ENCODE measurements at regions not wholly inside any gene's neighbourhood (a gene's known extent, or its start where the extent isn't known, plus 50 kb on each side); places are given as distances from the start of the nearest gene placed in this dataset.
A peak's percentile ranks its signal among the peaks of the same experiment; 100 is the strongest.

DNA sequence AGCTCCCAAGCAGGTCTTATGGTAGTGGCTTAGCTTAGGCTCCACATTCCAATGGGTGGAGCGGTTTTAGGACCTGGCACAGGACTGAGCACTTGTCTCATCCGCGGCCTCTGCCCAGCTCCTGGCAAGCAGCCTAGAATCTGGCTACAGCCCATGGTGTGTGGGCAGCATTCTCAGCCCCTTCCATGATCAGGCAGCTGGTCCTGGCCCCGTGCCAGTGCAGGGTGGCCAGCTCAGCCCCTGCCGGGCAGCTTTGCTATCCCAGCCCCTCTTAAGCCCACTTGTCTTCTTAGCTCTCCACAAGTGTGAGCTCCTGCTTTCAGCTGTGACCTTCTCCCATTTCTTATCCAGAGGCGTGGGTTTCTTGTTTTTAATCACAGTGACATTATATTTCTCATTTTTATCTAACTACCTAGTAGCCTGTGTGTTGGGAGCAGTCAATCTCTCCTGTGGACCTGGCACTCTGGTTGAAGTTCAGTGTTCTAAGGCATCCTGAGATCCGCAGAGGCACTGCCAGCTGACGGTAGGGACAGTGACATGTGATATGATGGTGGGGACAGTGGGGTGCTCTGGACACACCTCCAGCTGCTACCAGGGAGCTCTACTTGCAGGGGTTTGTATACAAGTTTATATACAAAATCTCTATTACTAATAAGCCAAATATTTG lies 84.5 kb upstream of the PRNP start:
- FAIRE-seq (no peak), DNase-seq (ENCODE audit: insufficient read length, low spot score) (peak; percentile 33)

DNA sequence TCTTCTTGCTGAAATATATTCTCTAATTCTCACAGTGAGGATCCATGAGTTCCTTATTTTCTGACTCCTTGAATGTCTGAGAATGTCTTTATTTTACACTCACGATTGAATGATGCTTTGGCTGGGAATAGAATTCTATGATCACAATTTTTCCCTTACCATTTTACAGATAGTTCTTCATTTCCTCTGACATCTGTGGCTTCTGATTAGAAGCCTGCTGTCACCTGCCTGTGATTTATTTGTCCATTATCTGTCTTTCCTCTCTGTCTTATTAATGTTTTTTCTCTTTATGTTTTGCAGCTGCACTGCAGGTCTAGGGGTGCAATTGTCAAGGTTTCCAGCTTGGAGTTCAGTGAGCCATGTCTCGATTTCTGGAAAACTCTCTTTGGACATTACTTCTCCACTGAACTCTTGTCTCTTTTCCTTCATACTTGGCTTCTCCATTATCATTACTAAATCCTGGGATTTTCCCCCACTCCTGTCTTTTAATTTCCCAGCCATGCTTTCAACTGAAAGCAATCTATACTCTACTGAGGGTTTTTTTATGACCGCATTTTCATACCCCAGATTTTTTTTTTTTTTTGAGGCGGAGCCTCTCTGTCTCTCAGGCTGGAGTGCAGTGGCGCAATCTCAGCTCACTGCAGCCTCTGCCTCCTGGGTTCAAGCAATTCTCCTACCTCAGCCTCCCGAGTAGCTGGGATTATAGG lies 85.8 kb upstream of the PRNP start:
- DNase-seq (ENCODE audit: insufficient read length, low spot score) = no peak
- FAIRE-seq = no peak

DNA sequence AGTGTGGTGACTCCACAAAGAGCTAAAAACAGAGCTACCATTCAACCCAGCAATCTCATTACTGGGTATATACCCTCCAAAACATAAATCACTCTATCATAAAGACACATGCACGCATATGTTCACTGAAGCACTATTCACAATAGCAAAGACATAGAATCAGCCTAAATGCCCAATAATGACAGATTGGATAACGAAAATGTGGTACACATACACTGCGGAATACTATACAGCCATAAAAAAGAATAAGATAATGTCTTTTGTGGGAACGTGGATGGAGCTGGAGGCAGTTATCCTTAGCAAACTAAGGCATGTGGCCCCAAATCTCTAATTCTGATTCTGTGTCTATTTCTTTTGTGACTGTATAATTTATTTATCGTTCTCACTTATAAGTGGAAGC lies 89.0 kb upstream of the PRNP start:
- FAIRE-seq (no peak), DNase-seq (ENCODE audit: insufficient read length, low spot score) (no peak)

DNA sequence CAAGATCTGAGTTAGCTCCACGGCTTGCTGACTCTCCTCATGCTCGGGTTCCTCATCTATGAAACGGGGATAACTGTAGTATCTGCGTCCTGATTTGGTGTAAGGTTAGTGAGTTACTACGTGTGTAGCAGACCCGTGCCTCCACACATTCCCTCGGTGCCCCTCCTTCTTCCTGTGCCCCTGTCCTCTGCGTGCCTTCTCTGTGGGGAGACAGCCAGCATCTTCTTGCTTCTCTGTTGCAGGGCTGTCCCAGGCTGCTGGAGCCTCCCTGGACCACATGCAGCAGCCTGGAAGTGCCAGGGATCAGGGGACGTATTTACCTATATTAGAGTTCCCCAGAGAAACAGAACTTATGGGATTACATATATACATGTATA lies 93.1 kb upstream of the PRNP start:
- DNase-seq (ENCODE audit: insufficient read length, low spot score) (no peak), FAIRE-seq (no peak)

DNA sequence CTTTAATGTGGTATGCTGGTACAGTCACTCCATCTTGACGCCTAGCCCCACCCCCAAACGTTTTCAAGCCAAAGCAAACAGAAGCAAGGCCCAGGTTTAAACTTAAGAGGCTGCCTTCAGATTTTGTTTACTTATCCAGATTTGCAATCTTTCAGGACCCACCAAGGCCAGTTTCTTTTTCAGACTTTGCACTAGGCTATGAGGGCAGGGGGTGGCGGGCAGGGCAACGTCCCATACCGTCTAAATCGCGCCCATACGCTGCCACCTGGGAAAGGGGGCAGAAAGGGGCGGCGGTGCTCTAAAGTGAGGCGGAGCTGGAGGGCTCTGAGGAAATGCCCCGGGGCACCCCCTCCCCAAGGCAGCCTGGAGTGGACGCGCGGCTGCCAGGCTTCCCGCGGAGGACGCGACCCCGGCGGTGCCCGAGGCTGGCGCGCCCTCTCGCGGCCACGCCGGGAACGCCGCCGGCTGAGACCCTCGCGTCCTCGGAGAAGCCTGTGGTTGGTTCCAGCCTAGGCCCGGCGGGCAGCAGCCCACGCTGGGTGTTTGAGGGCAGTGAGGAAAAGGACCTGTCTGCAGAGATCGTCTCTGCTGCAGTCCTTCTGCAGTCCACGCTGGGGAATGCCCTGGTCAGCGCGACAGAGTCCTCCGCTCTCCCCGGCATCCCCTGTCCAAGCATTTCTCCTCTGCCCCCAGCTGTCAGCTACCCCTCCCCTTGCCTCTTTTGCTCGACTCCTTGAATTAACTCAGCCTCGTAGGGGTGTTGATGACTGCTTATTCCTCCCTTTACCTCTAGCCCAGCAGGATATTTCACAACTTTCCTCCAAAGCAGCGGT lies 93.7 kb upstream of the PRNP start:
- peak; percentile 75 for DNase-seq (ENCODE audit: insufficient read length, low spot score)
- FAIRE-seq = peak; percentile 92

DNA sequence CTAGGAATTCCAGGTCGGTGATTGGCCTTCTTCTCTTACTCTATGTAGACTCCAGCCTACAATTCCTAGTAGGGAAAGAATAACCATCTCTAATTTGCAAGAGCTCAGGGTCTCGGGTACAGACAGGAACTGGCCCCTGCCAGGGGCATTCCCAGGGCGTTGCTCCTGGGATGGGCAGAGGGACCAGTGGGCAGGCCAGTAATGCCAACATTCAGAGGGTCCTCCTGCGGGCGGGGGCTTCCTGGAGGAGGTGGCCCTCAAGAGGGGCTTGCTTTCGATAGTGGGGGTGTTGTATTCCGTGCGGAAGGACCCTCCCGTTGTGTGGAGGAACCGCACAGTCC lies 94.3 kb upstream of the PRNP start:
- no peak for FAIRE-seq
- DNase-seq (ENCODE audit: insufficient read length, low spot score) = no peak

DNA sequence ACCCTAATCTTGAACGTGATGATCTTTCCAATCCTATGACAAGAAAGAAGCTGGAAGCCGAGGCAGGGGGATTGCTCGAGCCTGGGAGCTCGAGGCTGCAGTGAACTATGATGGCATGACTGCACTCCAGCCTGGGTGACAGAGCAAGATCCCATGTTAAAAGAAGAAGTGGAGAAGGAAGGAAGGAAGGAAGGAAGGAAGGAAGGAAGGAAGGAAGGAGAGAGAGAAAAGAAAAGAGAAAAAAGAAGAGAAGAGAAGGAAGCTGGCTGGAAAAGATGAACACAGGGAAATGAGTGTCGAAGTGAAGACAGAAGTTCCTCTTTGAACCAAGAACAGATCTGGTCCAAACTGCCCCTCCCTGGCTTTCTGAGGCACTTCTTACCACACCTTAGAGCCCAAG lies 100.5 kb upstream of the PRNP start:
- FAIRE-seq (no peak), DNase-seq (ENCODE audit: insufficient read length, low spot score) (no peak)

DNA sequence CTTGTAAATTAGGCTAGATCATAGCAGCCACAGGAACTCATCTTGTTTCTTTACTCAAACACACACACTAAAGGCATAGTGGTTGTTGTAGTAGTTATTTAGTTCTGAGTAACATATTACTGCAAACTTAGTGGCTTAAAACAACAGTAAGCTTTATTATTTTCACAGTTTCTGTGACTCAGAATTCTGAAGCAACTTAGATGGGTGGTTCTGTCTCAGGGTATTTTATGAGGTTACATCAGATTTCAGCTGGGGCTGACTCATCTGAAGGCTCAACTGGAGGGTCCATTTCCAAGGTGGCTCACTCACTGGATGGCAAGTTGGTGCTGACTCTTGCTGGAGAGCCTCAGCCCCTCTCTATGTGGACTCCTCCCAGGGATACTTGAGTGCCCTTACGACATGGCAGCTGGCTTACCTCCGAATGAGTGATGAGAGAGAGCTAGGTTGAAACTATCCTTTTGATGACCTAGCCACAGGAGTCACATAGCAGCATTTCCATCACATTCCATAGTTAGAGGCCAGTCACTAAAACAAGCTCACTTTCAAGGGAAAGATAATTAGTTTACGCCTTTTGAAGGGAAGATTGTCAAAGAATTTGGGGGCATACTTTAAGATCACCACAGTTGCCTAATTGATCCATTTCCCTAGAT lies 101.0 kb upstream of the PRNP start:
- no peak for FAIRE-seq
- DNase-seq (ENCODE audit: insufficient read length, low spot score) = no peak

DNA sequence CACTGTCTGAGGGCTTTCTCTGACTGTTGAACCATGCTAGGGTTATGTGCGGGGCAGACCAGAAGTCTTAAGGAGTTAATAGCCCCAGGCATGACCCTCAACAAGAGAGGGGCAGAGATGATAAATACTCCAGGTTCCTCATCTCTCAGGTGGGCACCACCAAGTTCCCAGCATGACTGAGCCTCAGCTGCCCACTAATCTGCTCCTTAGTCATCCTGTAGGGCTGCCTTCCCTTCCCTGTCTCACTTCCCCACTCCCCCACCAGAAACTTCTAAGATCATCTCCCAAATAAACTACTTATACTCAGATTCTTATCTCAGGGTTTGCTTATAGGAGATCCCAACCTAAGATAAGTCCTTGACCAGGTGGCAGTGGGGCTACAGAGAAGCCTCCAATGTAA lies 101.7 kb upstream of the PRNP start:
- FAIRE-seq = no peak

DNA sequence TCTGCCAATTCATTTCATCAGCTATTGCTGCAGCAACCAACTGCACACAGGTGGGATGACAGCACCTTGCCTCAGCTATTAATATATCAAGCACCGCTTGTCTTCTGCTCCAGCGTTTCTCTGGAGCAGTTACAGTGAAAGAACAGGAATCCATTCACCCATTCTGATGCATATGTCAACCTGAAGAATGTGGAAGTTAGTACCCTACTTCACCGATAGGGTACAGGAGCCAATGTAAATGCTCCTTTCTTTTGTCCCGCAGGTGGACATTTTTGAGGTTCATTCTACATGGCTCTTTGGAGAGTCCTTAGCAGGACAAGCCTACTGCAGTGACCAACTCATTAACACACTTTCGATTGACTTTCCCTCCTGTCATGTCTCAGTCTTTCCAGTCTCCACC lies 104.4 kb upstream of the PRNP start:
- FAIRE-seq = no peak
- no peak for DNase-seq (ENCODE audit: insufficient read length, low spot score)

More for the DNA sequence above, 101.7 kb upstream of the PRNP start:
- DNase-seq (ENCODE audit: insufficient read length, low spot score) = no peak

DNA sequence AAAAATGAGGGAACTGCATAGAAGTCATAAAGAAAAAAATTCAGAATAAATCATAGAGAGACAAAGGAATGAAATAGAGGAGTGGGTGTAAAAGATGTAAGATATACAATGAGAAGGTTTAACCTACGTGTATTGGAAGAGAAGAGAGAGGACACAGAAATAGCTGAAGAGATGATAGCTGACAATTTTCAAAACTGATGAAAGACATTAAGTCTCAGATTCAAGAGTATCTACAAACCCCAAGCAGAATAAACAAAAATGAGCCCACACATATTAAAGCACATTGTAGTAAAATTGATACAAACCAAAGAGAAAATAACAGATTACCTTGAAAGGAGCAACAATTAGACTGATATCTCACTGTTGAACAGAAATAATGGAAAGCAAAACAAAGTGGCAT lies 107.9 kb upstream of the PRNP start:
- no peak for FAIRE-seq
- no peak for DNase-seq (ENCODE audit: insufficient read length, low spot score)

DNA sequence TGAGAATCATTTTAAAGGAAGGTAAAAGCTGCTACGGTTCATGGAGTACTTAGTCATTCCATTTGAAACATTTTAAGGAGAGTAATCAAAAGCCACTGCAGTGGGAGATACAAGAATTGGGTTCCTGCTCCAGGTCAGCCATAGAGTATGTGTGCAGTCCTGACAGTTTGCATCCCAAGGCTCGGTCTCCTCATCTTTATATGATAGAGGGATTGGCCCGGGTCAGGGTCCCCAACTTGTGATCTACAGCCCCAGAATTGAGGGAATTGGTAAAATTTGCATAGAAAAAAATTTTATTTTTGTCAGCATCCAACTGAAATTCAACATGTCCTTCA lies 111.9 kb upstream of the PRNP start:
- no peak for DNase-seq (ENCODE audit: insufficient read length, low spot score)
- FAIRE-seq = no peak

DNA sequence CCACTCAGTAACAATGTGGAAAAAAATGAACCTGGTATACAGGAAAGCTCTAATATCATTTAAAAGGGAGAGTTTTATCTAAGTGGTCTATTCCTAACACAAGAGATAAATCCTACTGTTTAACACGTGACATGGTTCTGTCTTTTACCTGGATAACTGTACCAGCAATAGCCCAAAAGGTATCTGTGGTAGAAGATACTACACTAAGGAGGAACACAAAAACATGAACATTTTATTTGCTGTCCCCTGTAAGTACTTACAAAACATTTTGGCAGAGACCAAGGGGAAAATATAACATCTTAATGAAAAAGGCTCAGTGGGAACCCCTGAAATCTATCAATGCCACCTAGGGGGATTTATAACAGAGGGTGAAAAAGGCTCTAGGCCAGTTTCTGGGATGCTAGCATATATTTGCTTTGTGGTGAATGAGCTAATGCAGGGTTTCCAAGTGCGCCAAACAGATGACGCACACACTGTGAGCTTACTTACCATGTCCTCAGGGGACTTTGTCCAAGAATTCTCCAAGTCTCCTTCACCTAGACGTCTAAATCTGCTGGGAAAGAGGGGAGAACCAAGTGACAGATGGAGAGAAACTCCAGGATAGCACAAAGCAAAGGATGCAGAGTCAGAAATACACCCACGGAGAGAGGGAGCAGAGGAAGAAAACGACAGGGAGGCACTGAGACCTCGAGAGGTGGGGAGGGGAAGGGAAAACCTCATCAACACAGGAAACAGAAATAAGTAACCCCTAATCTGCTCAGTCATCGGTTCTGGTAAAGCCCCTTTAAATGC lies 112.5 kb upstream of the PRNP start:
- DNase-seq (ENCODE audit: insufficient read length, low spot score) (peak; percentile 64), FAIRE-seq (peak; percentile 85)

DNA sequence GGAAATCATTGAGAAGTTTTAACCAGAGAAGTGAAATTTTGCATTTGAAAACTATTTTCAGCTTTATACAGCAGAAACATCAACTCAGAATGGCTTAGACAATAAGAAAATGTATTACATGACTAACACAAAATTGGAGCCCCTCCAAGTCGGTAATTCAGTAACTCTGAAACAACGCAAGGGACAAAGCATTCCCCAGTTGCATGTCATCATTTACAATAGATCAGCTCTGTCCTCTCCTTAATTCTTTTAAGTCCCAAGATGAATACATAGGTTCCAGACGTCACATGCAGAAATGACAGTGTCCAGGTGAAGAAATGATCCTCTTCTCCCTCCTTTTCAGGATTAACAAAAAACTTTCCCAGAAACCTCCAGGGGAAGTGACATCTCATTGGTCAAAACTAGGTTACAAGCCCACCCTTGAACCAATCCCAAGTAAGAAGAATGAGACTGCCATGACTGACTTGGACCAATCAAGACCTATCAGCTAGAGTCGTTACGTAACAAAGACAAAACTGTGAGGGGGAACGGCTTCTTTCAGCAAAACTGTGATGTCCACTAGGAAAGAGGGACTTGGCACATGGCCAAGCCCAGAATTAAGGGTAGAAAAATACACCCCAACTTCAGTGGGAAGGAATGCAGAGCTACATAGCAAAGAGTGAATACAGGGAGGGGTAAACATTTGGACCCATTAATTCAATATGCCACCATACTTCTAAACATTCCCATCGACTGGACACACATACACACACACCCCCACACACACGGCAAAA lies 114.3 kb upstream of the PRNP start:
- FAIRE-seq (peak; percentile 4), DNase-seq (ENCODE audit: insufficient read length, low spot score) (no peak)

DNA sequence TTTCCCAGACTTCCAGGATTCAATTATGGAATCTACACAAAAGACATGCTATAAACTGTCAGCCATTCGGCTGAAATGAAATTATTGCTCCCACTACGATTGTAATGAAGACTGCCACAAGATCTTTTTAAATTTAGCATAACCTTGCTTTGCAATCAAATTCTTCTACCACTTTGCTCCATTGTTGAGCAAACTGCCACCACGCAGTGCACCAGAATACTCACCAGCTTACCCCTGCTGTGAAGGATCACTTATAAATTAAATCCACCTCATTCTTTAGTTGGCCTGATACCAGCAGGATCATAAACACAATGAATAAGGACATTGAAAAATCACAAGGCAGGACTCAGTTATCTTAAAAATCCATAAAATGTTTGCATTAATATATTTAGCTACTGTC lies 116.4 kb upstream of the PRNP start:
- DNase-seq (ENCODE audit: insufficient read length, low spot score) (no peak), FAIRE-seq (no peak)

DNA sequence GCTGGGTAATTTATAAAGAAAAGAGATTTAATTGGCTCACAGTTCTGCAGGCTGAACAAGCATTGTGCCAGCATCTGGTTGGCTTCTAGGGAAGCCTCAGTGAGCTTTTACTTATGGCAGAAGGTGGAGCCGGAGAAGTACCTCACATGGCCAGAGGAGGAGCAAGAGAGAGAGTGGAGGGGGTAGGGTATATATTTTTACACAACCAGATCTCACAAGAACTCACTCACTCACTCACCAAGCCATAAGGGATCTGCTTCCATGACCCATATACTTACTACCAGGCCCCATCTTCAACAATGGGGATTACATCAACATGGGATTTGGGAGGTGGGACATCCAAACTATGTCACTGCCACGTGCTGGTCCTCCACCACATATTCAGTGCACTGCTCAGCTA lies 117.2 kb upstream of the PRNP start:
- FAIRE-seq (no peak), DNase-seq (ENCODE audit: insufficient read length, low spot score) (no peak)

DNA sequence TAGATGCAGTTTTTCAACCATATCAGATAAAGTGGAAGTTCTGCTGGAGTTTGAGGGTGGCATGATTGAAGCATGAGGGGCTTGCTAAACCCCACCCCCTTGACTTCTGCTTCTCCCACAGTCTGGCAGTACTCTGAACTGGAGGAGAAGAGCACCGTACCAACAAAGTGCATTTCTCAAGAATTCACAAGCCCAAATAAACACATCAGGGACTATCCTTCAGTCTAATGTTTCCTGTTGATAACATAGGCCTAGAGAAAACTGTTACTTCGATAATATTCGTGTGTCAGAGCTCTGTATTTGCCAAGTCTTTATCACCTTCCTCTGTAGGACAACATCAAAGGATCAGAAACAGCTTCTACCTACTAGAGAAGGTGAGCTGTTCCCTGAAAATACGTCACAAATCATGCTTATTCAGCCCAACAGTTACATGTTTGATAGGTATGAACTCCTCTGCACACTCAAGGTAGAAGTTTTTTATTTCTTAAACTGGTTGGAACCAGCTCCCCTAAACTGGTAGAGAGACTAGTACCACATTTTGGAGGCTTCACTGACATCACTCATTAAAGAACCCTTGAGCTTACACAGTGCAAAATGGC lies 117.8 kb upstream of the PRNP start:
- DNase-seq (ENCODE audit: insufficient read length, low spot score) (no peak), FAIRE-seq (no peak)

DNA sequence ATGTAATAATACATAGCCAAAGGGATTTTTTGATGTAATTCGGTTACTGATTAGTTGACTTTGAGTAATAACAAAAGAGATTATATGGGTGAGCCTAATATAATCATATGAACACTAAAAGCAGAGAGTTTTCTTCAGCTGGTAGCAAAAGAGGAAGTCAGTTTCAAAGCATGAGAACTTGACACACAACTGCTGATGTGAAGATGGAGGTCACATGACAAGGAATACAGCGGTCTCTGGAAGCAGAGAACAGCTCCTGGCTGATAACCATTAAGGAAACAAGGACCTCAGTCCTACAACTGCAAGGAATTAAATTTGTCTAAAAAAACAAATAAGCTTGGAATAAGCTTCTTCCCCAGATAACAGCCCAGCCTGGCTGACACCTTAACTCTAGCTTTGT lies 119.1 kb upstream of the PRNP start:
- peak; percentile 26 for FAIRE-seq

DNA sequence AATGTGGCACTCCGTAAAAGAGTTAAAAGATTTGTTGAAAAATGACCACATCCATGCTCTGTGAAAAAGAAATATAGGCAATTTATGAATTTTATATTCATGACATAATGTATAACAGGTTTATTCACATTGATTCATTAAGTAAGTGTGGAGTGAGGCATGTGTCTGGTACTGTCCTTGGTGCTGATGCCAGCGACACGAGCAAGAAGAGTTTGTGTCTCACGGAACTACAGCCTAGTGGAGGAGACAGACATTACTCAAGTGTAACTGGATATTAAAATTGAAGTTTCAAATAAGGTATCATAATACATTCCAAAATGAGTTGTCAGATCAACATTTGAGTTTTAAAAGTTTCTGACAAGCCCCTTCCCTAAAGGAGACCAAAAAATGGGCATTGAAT lies 122.7 kb upstream of the PRNP start:
- DNase-seq (ENCODE audit: insufficient read length, low spot score) (no peak), FAIRE-seq (peak; percentile 74)

More for the DNA sequence above, 119.1 kb upstream of the PRNP start:
- no peak for DNase-seq (ENCODE audit: insufficient read length, low spot score)

DNA sequence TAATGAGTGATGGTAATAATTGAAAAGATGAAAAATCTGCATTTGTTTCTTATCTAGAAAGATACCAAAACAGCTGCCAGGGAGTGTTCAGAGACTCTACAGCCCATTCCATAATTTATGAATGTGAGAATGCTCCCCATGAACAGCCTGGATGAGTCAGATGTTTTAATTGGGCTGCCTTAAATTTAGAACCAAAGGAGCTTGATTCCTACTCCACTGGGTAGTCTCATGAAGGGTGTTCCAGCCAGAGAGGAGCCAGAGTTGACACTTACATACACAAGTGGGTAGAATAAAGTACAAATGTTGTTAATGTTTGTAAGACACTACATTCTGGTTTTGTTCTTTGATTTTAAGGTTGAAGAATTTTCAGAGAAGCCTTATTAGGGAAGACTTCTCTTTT lies 123.2 kb upstream of the PRNP start:
- no peak for FAIRE-seq
- no peak for DNase-seq (ENCODE audit: insufficient read length, low spot score)
